NCI-H2029 (cell line): ENCODE measurements at regions not wholly inside any gene's neighbourhood (a gene's known extent, or its start where the extent isn't known, plus 50 kb on each side); places are given as distances from the start of the nearest gene placed in this dataset.

Source experiments
- DNase-seq: peaks from one replicate; lab custom pipeline; 2025; lab: John Stamatoyannopoulos, UW

DNA sequence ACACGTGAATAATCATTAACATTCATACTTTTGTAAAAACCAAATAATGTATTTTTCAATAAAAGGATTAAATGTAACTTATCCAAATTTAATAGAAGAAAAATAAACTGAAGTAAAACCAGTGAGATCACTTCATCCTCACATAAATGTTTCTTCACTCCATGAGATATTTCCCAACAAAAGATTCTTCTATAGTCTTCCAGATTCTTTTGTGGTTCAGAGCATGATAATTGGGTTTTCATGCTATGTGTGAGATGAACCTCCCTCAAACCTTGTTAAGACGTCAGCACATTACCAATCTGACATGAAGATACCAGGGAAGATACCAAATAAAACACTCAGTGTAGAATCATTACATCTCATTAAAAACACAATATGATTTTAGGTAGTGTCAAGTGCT lies 62.9 kb upstream of the OXGR1 start:
- no peak for DNase-seq

DNA sequence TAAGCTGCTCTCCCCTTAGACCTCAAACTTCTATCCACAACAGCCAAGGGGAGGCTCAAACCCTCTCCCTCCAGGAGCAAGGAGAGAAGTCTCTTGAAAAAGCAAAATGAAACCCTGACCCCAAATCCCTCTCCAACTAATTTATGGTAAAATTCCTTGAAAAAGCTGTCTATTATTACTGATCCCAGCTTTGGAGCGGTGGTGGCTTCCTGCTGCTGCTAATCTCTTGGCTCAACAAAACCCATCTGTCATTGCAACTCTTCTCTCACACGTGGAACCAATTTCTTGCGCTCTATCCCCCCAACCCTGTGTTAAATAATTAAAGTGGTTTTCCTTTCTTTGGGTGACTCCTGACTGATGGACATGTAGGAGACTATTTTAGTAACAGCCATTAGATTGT lies 64.1 kb upstream of the OXGR1 start:
- DNase-seq, result no peak

DNA sequence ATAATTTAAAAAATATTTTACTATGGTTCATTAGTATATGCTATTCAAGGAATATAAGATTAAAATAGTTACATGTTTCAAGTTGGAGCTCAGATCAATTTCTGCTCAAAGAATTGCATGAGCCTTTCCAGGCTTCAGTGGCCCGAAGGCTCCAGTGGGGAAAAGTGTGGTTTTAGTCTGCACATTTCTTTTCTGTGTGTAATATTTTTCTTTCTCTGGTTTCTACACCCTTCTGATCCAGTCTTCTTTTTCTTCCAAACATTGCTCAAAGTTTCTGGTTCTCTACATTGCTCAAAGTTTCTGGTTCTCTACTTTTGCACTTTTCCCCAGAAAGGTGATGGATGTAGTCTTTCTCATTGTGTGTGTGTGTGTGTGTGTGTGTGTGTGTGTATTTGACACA lies 64.7 kb upstream of the OXGR1 start:
- DNase-seq, result no peak

DNA sequence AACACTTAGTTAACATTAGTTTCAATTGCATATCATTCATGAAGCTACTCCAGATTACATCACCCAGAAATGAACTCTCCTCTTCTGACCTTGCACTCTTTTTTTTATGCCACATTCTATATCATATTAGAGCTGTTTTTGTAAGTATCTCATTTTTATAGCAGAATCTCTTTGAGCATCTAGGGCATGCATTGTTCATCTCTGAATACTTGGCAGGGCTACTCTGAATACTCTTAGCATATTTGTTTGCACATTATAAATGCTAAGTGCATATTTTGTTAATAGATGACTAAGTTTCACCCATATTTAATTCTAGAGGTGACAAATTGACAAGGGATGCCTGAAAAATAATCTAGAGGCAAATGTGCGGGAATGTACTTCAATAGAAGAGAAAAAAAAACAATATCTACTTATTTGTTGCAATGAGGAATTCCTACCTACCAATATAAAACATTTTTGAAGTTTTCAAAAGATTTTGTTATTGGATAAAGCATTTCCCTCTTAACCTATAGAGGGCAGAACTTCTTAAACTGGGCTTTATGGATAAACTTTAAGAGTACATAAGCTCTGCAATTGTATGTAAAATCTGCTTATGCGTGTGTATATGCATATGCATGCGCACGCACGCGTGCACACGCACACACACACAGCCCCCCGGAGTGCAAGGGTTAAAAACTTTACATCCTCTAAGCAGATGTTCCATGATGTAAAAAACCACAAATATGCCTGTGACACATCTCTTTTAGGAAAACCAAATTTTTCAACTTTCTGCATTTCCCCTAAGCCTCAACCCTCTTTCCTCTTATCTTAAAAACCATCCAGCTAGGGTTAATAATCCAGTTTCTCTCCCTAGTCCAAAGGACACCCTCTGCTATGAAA lies 73.0 kb upstream of the OXGR1 start:
- no peak for DNase-seq

DNA sequence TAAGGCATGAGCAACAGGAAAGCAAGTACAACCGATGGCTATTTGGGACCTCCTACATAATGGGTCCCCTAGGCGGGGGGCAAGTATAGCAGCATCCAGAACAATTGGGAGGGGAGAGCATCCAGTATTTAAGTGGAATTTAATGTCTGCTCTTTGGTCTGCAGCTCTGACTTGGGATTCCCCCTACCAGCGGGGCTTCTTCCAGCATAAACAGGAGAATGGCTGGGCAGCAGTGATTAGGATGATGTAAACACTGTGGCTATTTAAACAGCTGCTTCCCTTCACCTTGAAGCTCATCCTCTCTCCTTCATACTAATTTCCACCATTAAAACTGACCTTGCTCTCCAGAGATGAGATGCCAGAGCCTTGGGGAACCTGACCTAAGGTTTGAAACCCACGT lies 73.9 kb upstream of the OXGR1 start:
- DNase-seq, result peak; percentile 8

DNA sequence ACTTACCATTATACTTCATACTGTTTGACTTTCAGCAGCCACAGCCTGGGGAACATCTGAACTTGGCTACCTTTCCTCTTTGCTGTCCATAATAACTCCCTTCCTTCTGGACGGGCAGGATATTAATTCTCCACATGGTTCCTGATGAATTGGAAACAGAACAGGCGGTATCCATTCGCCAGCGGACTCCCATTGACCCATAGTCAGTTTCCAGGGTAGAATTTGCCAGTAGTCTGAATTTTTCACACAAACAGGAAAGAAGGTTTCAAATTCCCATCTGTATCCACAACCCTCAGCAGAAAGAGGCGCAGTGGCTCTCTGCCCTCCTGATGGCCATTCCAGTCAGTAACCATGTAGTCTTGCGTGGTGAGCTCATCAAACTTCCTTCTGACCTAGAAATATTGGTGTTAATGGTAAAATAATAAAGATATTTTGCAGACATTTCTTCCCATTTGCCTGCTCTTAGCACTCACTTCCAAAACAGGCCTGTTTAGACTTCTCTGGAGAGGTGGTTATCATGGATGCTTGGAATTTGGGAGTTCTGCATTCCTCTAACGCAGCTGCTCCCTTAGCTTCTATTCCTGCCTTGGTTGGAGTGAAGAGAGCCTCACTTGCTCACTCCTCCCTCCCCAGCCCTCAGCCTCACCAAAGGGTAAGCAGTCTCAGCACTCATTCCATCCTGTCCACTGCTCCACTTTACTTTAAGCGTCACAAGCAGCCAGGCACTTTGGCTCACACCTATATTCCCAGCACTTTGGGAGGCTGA lies 75.0 kb upstream of the OXGR1 start:
- no peak for DNase-seq

DNA sequence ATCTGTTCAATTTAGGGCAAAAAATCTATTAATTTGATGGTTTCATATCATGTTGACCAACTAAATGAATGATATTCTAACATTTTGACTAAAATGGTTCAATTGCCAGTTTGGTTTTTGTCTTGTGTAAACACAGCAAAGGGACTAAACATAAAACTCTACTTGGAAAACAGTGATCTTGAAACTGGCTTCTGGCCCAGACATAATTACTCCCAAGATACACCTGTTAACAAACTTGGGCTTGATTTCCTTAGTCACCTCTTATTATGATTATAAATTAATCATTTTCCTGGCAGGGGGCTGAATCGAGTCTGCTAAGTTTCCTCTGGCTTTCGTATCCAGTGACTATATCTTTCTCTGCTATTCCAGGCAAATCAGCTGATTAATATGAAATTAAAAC lies 78.0 kb upstream of the OXGR1 start:
- DNase-seq, result no peak

DNA sequence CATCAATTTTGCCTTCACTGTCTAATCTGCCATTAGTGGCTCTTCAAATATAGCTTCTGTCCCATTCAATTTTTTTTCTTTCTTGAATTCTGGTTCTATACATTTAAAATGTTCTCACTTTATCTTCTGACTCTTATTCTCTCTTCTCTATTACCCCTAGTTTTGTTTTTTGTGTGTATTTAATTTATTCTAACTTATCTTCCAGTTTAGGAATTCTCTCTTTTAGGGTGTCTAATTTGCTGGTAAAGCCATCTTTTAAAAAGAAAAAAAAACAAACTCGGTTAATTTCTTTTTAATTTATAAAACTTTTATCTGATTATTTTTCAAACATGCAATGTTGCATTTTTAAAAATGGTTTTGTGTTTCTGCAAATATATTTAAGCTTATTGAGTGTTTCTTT lies 80.3 kb upstream of the OXGR1 start:
- no peak for DNase-seq

DNA sequence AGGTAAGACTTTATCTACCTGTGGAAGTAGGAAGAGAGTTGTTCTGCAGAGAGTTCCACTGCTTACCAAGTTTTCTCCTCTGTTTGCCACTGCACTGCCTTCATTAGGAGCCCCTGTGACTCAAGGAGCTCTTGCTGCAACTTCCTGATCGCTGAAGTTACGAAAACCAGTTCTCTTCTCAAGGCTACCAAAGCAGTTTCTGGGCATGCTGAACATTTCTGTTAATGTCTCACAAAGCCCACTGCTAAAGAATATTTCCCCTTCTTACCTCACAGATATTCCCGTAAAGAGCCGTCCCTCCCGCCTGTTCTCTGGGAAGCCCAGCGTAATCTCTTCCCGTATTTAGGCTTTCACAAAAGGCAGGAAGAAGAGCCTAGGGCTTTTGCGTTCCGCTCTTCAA lies 82.6 kb upstream of the OXGR1 start:
- no peak for DNase-seq

DNA sequence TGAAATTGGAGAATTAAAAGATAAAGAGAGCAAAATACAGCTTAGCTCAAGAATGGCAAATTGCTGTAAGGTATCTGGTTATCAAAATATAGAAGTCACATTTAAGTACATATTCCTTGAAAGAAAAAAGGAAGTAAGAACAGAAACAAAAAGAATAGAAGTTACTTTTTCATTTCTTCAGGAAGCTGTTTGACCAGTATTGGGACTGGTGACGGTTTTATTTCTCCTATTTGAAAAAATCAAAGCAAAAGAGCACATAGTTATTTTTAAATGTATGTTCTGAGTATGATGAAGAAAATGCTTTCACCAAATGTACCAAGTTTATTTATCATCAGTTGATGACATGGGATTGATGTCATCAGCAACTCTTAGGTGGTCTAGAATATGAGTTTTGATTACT lies 83.1 kb upstream of the OXGR1 start:
- no peak for DNase-seq

DNA sequence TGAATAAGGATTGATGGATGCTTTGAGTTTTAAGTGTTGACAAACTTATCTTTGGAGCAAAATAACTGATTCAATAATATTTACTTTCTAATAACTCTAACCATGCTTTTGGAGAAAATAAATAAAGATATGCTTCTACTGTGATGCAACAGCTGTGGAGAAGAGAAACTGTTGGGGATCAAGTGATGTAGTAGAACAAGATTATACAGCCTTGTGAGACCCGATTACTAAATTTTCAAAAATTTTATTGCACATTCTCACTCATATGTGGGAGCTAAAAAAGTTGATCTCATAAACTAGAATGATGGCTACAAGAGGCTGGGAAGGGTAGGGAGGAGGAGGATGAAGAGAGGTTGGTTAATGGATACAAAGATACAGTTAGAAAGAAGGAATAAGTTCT lies 85.5 kb upstream of the OXGR1 start:
- no peak for DNase-seq

DNA sequence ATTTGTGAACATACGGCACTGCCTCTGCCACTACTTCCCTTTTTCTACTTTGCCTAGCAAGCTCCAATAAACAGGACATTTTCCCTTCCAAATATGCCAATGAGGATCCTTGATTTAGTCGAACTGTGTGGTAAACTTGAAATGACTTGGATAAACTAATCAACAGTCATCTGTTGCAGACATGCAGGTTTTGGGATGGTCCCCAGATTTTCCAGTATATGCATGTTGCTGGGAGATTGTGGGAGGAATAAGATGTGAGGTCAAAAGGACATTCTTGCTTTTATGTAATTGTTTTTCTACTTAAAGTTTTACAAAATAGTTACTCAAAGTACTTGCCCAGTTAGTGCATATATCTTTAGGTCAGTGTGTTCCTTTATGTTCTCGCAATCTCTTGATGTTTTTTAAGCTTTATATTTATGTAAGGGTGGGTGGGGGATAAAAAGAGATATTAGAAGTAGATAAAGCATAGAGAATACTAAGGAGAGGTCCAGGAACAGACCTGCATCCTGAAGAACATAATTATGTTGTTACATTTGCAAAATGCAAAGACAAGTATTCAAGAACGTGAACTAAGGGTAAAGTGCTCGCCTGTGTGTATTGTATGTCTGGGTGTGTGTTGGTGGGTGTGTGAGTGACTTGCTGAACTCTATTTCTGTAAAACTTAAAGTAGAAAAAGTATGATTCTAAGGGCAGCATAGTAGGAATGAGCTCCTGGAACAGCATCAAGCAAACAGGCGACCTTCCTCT lies 88.4 kb upstream of the OXGR1 start:
- DNase-seq, result no peak

DNA sequence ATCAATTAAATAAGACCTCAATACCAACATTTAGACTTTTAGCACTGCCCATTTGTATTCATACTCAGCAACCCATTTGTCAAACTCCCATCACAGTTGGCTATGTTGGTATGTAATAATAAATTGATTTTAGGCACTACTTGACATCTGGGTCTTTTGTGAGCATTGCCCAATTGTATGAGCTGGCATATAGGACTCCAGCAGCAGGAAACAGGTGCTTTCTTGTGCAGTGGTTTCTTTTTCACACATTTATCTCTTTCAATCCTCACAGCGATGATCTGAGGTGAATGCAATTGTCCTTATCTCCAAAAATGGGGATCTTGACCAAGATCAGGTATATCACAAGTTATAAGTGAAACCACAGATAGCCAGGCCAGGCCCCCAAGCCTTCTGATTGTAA lies 96.9 kb upstream of the OXGR1 start:
- DNase-seq, result no peak

DNA sequence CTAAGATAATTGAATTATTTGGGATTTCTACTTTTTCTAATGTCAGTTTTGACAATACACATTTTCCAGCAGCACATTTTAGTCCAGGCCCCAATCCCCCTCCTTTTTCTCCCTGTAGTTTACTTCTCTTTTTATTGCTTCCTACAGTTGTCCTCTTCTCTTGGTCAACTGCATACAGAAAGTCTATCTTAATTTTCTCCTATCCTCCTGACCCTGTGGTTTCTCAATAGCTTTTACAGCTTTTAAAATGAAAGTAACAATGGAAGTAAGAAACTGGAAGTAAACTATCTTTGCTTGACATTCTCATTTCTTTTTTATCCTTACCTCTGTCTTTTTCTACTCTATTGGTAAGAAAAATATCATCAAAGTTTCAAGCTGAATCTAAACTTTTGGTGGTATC lies 106.5 kb upstream of the OXGR1 start:
- no peak for DNase-seq

DNA sequence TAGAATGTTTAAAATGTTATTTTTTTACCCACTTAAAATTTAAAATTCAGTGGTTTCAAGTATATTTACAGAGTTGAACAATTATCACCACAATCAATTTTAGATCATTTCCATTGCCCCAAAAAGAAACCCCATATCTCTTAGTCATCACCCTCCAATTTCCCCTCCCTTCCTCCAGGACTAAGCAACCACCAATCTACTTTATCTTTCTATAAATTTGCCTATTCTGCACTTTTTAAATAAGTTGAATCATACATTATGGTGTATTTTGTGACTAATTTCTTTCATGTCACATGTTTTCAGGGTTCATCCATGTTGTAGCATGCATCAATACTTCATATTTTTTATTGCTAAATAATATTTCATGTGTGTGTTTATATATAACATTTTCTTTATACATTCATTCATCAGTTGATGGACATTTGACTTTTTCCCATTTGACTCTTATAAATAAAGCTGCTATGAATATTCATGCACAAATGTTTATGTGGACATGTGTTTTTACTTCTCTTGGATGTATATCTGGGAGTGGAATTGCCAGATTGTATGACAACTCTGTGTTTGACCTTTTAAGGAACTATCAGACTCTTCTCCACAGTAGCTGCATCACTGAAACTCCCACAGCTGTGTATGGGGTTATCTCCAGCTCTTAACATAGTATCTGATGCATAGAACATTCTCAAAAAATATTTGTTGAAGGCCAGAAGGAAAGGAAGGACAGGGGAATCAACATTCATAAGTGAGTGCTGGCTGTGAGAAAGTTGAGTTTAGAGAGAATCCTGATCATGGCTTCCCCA lies 107.8 kb upstream of the OXGR1 start:
- DNase-seq, result no peak

DNA sequence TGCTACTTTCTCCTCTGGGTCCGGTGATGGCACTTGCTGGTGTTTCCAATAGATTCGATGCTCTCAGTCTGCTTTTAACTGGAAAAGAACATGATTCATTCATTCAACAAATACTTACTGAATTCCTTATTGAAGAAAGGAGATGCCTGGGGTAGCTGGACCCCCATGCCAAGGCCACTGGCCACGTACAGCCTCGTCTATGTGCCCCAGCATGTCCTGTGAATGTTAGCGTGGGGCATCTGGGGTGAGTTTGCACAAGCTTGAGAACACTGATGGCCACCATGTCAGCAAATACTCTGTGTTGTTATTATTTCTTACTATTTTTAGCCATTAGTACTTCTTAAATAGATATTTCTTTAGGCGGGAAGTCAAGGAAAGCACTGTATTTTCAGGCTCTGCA lies 112.0 kb upstream of the OXGR1 start:
- DNase-seq, result no peak

DNA sequence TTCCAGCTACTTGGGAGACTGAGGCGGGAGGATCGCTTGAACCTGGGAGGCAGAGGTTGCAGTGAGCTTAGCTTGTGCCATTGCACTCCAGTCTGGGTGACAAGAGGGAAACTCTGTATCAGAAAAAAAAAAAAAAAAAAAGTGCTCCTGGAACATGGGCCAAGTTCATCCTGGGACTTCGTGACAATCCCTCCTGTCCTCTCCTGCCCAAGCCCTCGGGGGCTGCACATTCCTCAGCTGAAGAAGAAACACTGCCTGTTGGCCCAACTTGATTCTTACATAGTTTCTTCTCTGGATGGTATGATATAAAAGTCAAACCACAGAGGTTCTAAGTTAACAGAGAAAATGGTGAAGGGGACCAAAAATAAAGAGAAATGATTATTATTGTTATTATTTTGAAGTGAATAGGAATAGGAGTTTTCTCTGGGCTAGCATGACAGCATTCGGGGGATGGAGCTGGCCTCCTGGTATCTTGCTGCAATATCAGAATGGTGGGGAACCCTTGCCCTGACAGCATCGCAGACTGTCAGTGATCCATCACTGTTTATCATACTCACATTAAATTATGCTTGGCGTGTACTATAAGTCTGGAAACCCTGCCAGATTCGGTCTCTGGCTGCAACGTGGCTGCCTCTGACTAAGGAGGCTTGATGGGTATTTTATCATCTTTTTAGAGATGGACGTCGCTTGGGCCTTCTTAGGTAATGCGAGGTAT lies 113.7 kb upstream of the OXGR1 start:
- DNase-seq, result no peak

DNA sequence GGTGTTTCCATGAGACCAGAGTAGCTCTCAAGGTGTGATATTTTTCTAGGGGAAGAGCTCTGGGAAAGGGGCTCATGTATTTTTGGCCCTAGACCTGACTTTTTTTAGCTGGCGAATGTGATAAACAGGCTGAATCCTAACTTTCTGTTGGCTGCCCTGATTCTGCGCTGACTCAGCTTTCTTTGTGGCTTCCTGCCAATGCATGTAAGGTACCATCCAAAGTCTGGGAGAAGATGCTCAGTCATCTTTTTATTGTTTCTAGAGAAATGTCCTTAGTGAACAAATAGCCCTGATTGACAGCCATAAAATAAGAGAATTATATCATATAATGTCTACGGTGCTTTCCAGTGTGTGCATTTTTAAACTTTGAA lies 113.6 kb upstream of the MBNL2 start:
- DNase-seq, result no peak

DNA sequence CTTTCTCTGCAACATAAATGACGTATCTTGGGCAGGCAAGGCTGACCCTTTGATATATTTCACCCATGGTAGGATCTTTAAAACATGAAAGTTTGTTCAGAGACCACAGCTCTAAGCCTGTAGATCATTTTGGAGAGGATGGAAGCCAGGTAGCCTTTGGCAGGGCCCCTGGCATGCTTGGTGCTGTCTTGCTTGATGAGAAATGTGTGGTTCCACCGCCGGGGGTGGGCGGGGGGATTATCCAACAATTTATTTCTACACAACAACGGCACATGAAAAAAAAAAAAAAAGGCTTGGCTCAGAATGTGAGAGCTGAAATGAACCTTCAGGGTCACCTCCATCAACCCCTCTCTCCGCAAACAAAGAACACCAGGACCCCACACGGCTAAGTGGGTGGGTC lies 112.9 kb upstream of the MBNL2 start:
- no peak for DNase-seq

DNA sequence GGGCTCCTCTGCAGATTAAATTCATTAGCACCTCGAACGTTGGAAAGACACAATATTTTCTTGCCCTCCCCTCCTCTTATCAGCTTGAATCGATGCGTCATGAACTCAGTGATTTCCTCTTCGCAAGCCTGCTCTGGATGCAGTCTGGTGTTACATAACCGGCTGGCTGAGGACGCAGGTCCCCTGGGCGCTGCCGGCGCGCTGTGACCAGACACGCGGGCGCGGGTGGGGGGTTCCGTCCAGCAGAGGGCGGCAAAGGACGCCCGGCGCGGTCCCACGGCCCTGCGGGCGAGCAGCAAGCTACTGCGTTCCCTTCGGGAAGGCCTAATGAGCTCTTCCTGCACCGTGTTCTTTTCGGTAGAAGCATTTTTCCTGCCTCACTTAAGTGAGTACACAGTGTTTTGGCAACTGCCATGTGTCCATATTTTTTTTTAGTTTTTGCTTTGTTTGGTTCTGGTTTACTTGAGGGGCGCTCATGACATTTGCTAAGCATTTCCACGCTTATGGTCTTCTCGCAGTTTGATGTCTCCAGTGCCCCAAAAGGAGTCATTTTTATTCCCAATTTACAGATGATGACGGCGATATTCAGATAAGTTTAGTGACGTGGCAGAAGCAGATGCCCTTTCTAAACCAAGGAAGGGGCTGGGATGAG lies 112.2 kb upstream of the MBNL2 start:
- peak; percentile 46 for DNase-seq

DNA sequence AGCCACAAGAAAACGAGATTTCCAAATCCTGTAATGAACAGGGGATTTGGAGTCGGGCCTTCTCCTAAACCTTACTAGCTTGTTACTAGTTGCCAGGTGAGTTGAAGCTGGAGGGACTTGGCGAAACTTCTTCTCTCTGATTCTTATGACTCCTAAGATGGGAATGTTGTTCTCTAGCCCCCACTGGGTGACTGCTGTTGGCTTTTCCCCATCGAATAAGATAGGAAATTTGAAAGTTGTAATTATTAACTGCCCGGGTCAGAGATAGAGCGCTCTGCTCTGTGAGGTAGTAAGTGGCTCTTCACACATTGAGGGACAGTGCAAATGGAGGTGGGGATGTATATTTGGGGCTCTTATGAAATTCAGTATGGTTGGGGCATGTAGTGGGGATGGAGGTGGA lies 111.2 kb upstream of the MBNL2 start:
- DNase-seq, result no peak
